CD1c-positive myeloid dendritic cell (primary cell): ENCODE measurements at regions not wholly inside any gene's neighbourhood (a gene's known extent, or its start where the extent isn't known, plus 50 kb on each side); places are given as distances from the start of the nearest gene placed in this dataset.
A peak's percentile ranks its signal among the peaks of the same experiment; 100 is the strongest.

Source experiments
- DNase-seq: peaks from one replicate; pipeline ENCODE4 v3.0.0-alpha.2; 2016; ENCODE audit errors: extremely low spot score

DNA sequence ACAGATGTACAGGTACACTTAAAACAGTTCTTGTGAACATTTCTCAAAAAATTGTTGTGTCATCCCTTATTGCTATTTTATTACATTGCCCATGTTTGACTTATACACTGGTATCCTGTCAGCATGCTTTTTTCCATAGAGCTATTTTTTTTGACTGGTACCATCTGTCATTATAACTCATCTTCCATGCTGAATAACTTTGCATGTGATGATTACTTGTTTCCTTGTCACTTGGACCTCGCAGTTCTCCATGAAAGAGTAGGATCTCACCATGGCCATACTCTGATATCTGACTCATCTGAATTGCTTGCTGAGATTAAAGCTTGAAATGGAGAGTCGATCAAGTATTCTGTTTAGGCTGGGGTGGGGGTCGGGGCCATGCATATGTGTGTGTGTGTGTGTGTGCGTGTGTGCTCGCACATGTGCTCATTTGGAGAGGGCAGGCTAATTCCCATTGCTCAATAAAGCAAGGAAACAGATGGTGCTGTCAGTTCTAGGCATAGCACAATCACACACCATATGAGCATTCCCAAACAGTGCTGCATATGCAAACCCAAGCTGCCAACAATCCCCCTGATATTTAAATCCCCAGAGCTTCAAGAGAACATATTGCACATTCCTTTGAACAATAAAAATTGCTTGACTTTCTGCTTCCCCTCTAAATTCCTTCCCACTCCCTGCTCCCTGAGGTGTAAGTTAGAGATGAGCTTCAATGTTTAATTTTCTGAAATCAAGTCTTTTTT lies 62.9 kb downstream of the NHLRC3 start:
- DNase-seq = no peak

DNA sequence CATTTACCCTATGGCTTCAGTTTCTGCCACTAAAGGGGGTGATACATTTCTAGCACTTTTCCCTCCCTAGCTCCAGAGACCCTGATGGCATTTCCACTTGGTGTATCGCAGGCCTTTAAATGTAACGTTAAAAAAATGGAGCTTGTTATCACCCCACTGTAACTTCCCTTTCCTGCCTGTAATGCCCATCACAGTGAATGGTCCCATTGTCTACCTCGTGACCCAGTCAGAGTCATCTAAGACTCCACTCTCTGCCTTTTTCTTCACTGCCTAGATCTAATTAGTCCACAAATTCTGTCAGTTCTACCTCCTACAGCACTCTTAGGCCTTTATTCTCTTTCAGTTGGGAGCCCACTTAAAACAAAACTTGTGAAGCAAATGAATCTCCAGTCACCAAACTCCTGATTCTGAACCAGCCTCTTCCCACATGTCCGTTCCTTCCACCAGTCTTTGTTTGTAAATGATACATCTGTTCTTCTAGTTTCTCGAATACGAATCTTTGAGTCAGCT lies 64.8 kb downstream of the NHLRC3 start:
- DNase-seq = no peak

DNA sequence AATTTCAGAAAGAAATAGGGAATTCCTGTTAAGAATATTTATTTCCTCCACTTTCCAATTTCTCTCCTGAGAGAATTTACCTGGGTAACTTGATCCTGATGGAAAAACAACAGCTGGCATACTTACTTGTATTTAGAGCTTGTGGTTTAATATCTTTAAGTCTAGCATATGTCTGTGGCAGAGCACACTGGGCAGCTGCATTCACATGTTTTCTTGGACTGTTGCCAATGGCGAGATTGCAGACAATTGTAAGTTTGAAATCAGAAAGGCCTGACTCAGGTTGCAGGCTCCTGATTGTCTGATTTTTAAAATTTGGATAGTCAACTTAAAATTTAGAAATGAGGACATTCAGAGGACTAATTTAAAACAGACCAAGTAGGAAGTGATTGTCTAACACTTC lies 66.9 kb downstream of the NHLRC3 start:
- no peak for DNase-seq

DNA sequence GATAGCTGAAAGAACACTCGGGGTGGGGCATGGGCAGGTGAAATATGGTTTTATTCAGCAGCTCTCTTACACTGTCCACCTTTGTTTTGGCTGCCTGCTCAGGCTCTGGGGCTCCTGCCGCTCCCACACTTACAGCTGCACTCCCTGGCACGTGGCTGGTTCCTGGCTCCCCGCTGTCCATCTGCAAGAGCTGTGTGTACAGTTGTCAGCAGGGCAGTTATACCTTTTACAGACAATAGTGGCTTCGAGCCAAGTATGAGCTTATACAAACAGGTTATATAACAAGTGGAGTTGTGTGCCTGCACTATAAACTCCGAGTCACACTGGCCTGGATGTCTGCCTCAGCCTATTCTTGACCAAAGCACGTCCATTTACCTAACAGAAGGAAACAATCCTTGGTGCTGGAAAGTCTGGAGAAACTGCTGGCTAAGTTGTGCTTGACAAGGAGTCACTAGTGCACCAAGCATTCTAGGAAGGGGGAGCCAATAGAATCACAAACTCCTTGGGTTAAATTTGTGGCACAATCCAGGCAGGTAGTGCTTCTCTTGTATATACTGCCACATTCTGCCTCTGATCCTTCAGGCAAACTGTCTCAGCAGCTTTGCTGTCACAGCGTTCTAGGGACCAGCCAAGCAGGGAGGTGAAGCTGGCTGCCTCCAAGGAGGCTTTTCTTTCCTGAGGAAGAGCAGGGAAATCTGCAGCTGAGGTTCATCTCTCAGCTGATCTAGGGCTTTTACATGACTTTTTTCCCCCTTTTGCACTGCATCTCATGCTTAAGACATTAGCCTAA lies 68.2 kb downstream of the NHLRC3 start:
- DNase-seq = no peak

DNA sequence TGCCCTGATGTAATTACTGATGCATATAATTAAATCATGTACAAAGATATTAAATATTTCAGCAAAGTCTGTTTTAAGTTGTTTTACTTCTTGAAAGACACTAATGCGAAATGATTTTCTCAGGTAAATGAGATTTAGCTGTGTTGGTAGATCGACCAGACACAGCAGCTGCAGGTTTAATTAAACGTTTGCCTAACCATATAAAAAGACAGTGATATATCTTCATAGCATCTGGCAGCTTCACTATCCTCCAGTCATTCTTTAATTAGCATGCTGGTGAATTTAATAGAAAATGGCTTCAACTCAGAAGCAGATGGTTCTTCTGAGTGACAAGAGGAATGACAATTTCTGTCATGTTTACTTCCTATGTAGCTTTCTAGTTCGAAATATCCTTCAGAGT lies 69.3 kb downstream of the NHLRC3 start:
- no peak for DNase-seq

DNA sequence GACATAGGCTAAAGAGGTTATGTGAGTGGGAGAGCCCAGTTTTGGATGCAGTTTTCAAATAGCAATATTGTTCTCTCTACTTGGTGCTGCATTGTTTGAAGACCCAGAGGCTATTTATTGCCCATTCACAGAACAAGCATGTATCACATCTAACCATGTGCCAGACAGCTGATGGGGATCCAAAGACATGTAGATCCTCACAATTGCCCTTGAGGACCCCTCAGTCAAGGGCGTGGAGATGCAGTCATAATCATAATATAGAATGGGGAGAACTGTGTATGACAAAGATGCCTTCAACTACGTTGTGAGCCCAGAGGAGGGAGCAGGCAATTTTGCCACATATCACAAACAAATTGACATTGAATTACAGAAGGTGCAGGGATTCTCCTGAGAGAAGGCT lies 70.5 kb downstream of the NHLRC3 start:
- no peak for DNase-seq

DNA sequence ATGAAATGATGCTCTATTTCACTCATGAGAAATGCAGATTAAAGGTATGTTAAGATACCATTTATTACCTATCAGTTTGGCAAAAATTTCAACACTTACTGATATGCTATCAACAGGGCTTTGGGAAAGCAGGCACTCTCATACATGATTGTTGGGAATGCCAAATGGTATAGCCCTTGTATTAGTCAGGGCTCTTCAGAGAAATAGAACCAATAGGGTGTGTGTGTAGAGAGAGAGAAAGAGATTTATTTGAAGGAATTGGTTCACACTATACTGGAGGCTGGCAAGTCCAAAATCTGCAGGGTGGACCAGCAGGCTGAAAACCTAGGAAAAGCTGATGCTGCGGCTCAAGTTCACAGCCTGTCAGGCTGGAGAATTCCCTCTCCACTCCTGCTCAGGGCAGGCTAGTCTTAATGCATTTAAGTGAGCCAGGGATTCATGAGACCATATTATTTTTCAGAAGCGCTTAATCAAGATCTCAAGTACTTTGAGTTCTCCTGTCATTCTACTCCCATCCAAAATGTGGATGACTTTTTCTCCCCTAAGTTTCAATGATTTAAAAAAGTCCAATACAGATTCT lies 72.4 kb downstream of the NHLRC3 start:
- no peak for DNase-seq

DNA sequence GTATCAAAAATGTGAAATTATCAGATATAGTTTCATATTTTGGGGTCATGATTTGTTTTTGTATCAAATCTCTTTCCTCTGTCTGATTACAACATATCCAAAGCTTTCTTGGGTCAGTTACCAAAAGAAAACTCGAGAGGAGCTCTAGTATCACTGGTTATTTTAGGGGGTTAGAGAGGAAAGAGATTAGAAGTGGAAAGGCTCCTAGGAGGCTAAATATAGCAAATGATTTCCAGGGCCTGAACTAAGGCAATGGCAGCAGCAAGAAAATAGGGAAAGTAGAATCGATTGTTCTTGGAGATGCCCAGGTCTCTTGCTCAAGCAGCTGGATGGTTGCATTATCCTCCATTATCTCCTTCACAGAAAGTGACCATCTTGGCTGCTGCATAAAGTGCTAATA lies 72.9 kb downstream of the NHLRC3 start:
- no peak for DNase-seq

DNA sequence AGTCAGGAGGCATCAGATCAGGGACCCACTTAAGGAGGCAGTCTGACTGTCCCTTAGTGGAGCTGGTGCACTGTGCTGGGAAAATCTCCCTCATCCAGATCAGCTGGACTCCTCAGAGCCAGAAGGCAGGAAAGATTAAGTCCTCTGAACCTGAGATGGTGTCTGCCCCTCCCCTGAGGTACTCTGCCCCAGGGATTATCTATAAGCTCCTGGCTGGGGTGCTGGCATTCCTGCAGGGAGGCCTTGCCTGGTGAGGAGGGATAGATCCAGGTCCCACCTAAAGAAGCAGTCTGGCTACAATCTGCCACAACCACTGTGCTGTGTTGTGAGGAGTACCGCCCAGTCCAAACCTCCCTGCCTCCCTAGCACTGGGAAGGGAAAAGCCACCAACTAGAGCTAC lies 81.2 kb downstream of the NHLRC3 start:
- DNase-seq = no peak

DNA sequence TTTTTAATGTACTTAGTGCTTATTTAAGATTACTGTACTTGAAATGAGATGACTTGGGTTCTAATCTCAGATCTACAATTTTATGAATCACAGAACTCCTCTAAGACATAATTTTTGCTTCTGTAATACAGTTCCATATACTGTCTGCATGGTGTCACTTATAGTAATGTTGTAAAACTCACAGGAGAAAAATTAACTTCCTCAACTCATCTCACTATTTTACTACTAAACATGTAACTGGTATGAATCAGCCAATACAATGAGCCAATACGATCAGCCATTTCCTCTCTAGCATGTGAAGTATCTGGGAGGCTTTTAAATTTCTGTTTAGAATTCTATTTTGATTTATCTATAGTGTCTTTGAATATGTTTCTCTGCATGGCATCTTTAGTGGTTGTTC lies 85.3 kb downstream of the NHLRC3 start:
- DNase-seq = no peak

DNA sequence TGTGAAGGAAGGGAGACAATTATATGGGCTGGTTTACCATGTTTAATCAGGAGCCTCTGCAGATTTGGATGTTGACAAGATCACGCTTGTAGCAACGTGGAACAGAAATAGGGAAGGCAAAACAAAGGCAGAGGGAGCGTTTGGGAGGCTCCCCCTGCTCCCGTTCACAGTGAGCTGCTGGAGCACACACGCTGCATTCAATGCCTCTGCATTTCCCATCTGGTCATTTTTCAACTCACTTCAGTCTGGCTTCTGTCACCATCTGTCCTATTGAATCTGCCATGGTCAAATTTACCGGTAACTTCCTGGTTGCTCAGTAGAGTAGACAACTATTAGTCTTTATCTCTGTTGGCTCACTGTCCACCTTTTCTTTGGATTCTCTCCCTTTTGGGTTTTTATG lies 91.0 kb downstream of the NHLRC3 start:
- no peak for DNase-seq

DNA sequence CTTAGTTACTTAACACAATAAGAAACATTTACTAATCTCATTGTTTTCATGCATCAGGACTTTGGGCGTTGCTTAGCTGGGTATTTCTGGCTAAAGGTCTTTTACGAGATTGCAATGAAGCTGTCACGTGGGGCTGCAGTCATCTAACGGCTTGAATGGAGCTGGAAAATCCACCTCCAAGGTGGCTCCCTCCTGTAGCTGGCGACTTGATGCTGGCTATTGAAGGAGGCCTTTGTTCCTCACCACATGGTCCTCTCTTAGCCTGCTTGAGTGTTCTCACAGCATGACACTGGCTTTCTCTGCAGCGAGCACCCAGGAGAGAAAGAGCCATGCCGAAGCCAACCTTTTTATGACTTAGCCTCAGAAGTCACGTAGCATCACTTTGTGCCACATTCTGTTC lies 92.0 kb downstream of the NHLRC3 start:
- DNase-seq = no peak

DNA sequence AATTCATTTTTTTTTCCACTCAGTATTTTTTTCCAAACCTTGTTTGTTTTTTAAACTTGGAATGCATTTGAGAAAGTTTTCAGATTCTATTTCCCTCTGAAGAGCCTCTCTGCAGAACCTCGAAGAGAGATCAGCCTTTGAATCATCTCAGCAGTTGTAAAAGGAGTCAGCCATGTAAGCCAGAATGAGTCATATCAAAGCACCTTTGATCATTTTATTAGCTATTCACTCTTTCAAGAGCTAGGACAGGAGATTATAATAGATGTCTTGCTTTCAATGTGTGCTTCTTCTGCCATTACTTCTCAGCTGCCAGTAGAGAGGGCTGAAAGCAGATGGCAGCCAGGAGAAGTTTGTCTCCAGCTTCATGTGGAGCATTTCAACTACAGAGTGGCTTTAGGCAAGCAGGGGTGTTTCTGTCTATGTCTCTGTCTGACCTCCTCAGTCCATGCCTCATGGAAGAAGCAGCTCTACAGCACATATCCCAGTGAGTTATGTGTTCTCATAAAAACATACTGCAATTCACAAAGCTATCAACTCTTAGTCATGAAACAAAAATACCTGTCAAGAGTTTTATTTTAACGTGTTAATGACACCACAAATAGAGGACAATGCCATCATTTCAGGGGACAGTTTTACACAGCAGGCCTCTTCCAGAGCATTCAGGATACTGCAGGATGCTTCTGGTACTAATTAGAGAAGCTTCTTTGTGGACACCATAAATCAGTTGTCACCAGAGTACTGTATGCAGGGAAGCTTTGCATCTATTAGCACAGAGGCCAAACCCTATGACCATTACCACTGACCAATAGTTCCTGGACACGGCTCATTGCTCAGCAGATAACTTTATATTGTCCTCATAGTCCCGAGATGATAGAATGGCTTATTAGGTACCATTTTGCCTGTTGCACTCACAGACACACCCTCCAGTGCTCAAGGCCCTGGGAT lies 94.3 kb downstream of the NHLRC3 start:
- DNase-seq = no peak

DNA sequence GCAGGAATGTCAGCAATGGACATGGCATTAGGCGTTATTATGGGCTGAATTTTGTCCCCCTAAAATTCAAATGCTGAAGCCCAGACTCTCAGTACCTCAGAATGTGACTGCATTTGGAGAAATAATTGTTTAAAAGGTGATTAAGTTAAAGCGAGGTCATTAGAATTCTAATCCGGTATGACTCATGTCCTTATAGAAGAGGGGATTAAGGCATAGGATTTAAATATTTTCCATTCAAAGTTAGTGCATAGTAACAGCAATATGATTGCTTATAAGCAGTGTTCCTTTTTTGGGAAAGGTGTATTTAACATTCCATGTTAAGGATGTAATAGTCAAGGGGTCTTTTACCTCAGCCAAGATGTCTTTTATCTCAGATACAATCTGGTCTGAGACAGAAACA lies 95.5 kb downstream of the NHLRC3 start:
- DNase-seq = no peak

DNA sequence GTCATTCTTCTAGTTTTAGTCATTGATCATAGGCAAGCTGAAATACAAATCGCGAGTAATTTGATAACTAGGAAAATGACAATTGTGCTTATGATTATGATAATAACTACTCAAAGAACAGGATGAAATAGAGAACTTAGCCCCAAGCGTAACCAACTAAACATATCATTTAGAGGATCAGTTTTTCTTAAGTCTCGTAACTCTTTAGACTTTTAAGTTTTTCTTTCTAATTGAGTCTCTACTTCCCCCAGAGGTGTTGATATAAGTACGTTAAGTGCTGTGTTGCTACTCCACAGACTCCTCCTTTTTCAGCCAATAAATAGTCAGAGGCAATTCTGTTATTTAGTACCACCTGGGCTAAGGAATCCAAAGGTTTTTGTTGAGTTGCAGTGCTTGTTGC lies 96.3 kb downstream of the NHLRC3 start:
- DNase-seq = no peak

DNA sequence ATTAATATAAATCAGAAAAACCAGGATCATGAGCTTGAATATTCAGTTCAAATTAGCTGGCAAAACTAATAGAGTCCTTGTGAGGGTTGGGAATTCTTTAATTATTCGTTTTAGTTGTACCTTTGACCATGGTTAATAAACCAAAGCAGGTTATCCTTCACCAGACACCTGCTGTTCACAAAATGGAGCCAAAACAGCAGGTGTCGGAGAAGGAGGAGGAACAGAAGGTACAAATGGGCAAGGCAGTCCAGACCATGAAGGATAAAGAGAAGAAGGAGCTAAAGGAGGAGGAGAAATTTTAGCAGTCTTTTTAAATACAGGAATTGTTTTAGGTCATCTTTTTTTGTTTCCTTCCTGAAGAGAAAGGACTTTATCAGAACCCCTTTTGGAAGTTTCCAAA lies 106.1 kb downstream of the NHLRC3 start:
- no peak for DNase-seq

DNA sequence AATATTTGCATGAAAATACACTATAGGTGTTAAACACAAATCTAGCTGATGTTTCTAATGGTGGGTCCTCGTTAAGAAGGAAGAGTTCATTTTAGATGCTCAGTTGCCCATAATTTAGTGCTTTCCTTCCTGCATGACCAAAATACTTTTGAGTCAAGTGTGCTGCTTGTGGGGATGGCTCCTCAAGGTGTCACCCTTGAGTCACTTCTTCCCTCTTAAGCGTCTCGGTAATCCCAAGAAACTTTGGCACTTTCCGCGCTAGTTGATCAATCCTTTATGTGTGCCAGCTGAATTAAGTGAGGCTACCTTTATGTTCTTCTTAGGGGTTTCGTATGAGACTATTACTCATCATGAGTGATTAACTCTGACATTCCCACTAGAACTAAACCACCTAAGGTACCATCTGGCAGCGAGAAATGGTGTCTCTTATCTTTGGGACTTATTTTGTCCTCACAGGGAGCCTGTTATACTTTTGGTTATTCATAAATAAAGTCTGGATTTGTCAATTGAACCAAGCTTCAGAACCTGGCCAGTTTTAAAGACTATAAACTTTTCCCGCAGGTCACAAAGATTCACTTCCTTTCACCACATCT lies 106.8 kb downstream of the NHLRC3 start:
- DNase-seq = peak; percentile 38

DNA sequence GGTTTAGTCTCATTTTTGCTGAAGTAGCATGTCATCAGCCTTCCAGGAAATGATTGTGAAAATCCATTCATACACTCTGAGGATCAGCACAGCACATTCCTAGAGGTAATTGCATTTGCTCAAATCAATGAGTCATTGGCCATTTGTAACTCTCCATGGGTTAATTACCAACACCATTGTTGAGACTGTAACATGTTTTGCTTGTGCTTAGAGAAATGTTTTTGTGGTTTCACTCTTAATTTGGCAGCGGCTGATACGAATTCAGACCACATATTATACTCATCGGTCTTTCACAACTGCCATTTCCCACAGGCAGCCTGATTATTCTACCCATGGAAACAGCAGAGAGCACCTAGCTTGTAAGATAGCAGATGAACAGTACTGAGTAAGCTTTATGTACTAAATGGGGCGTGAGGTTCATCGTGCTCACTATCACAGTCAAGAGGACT lies 110.3 kb downstream of the NHLRC3 start:
- no peak for DNase-seq

DNA sequence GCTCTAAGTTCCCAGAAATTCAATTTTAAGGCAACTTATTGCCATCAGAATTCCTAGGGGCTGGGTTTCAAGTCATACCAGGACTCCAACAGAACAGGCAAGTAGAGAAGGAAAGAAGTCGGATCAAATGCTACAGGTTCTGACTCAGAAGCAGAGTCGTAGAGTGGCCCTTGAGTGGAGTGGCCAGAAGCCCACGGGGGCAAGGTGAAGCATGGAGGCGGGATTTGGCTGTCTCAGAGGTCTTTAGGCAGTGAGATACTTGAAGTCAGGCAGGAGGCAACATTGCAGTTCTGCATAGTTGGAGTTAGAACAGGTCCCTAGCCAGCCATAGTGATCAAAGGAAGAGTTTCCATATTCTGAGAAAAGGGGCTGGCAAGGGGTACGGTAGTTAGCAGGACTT lies 111.6 kb downstream of the NHLRC3 start:
- DNase-seq = no peak

DNA sequence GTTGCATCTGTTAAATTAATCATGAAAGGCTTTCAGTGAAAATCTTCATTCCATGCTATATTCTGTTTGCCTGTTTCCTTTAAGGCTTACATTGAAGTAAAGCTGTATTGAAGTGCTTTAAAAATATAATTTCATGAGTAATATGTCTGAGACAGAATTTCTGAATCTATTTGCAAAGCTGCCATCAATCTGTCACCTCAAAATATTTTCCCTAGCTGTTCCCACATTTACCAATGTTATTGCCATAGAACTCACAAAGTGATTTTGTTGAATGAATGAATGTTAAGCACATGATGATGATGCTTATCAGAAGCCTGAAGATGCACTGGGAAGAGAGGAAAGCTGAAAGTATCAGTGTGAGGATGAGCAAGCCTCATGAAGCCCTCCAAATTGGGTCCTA lies 115.8 kb downstream of the NHLRC3 start:
- DNase-seq = no peak

DNA sequence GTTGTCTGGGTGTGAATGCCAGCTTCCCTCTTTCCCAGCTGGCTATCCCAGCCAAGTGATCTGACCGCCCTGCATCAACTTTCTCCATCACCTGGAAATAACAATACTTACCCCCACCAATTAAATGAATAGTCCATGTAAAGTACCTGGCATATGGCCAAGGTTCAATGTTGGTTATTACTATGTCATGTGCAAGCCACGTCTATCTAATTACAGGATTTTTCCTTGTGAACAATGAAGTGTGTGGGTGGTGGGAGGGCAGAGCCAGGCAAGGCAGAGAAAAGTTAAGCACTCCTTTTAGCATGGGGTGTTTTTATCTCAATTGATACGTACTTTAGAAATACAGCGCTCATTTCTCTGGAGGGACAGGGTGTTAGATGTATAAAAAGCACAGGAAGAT lies 121.1 kb downstream of the NHLRC3 start:
- no peak for DNase-seq
